H9 (cell line): ENCODE measurements at regions not wholly inside any gene's neighbourhood (a gene's known extent, or its start where the extent isn't known, plus 50 kb on each side); places are given as distances from the start of the nearest gene placed in this dataset.

ENCODE experiments used
- DNase-seq: peaks from one replicate; pipeline ENCODE4 v3.0.0-alpha.2; 2017
- H2AFZ ChIP-seq: one replicate; pipeline ENCODE4 v1.6.1; 2013; ENCODE audit warnings: mild to moderate bottlenecking, low read length, control low read depth, moderate library complexity
- H2AK5ac ChIP-seq: 2 replicates; pipeline ENCODE4 v1.6.1; 2013; ENCODE audit warnings: low read length, control low read depth, mixed read lengths; ENCODE audit not compliant: insufficient read length
- H2BK120ac ChIP-seq: one replicate; pipeline ENCODE4 v1.6.1; 2013; ENCODE audit warnings: low read depth, mild to moderate bottlenecking, low read length, control low read depth, inconsistent platforms; ENCODE audit not compliant: poor library complexity, severe bottlenecking
- H2BK12ac ChIP-seq: 2 replicates; pipeline ENCODE4 v1.6.1; 2013; ENCODE audit warnings: low read length, control low read depth, mixed read lengths, low read depth; ENCODE audit not compliant: insufficient read length
- H2BK15ac ChIP-seq: 2 replicates; pipeline ENCODE4 v1.6.1; 2013; ENCODE audit warnings: low read depth, low read length, control low read depth
- H2BK20ac ChIP-seq: one replicate; pipeline ENCODE4 v1.6.1; 2013; ENCODE audit warnings: low read depth, mild to moderate bottlenecking, low read length, control low read depth, inconsistent platforms; ENCODE audit not compliant: poor library complexity, severe bottlenecking
- H2BK5ac ChIP-seq: 2 replicates; pipeline ENCODE4 v1.6.1; 2013; ENCODE audit warnings: low read length, control low read depth, mixed read lengths; ENCODE audit not compliant: insufficient read length
- H3K14ac ChIP-seq: 2 replicates; pipeline ENCODE4 v1.6.1; 2013; ENCODE audit warnings: low read length, control low read depth; ENCODE audit not compliant: insufficient read depth
- H3K18ac ChIP-seq: 2 replicates; pipeline ENCODE4 v1.6.1; 2013; ENCODE audit warnings: low read depth, mild to moderate bottlenecking, mixed read lengths, low read length, control low read depth; ENCODE audit not compliant: insufficient read length
- H3K23ac ChIP-seq: 2 replicates; pipeline ENCODE4 v1.6.1; 2013; ENCODE audit warnings: low read length, control low read depth, mixed read lengths, low read depth; ENCODE audit not compliant: insufficient read length
- H3K23me2 ChIP-seq: 2 replicates; pipeline ENCODE4 v1.6.1; 2013; ENCODE audit warnings: low read depth, mild to moderate bottlenecking, mixed read lengths, low read length, control low read depth; ENCODE audit not compliant: insufficient read length, poor library complexity, severe bottlenecking
- H3K27ac ChIP-seq: 2 replicates; pipeline ENCODE4 v1.5.1; 2013; ENCODE audit warnings: low read length, control low read depth, mixed read lengths, low read depth; ENCODE audit not compliant: insufficient read length
- H3K27me3 ChIP-seq: 2 replicates; pipeline ENCODE4 v1.6.1; 2013; ENCODE audit warnings: low read length, control low read depth, inconsistent platforms; ENCODE audit not compliant: insufficient read depth
- H3K4ac ChIP-seq: 2 replicates; pipeline ENCODE4 v1.6.1; 2013; ENCODE audit warnings: low read depth, mild to moderate bottlenecking, control low read depth, inconsistent platforms, low read length, moderate library complexity
- H3K4me1 ChIP-seq: 2 replicates; pipeline ENCODE4 v1.6.1; 2013; ENCODE audit warnings: low read length, control low read depth, inconsistent platforms; ENCODE audit not compliant: insufficient read depth
- H3K4me2 ChIP-seq: 2 replicates; pipeline ENCODE4 v1.6.1; 2013; ENCODE audit warnings: low read length, control low read depth, mixed read lengths; ENCODE audit not compliant: insufficient read length, insufficient read depth
- H3K56ac ChIP-seq: 2 replicates; pipeline ENCODE4 v1.6.1; 2013; ENCODE audit warnings: low read depth, mild to moderate bottlenecking, mixed read lengths, low read length, control low read depth; ENCODE audit not compliant: insufficient read length
- H3K79me1 ChIP-seq: 2 replicates; pipeline ENCODE4 v1.6.1; 2013; ENCODE audit warnings: low read depth, mild to moderate bottlenecking, moderate library complexity, low read length, control low read depth, inconsistent platforms; ENCODE audit not compliant: insufficient read depth, poor library complexity, severe bottlenecking
- H3K79me2 ChIP-seq: 2 replicates; pipeline ENCODE4 v1.6.1; 2013; ENCODE audit warnings: low read length, control low read depth, inconsistent platforms; ENCODE audit not compliant: insufficient read depth
- H3K9ac ChIP-seq: 2 replicates; pipeline ENCODE4 v1.6.1; 2013; ENCODE audit warnings: low read length, control low read depth, mixed read lengths; ENCODE audit not compliant: insufficient read length; ENCODE audit errors: extremely low read depth
- H3K9me3 ChIP-seq: one replicate; pipeline ENCODE4 v1.6.1; 2013; ENCODE audit warnings: low read depth, low read length, inconsistent platforms; ENCODE audit not compliant: control insufficient read depth
- H3T11ph ChIP-seq: one replicate; pipeline ENCODE4 v1.6.1; 2013; ENCODE audit warnings: mild to moderate bottlenecking, low read length, control low read depth, inconsistent platforms
- H4K20me1 ChIP-seq: one replicate; pipeline ENCODE4 v1.6.1; 2013; ENCODE audit not compliant: control insufficient read depth, insufficient read length, insufficient read depth
- H4K5ac ChIP-seq: 2 replicates; pipeline ENCODE4 v1.6.1; 2013; ENCODE audit warnings: low read depth, mild to moderate bottlenecking, mixed read lengths, low read length, control low read depth; ENCODE audit not compliant: insufficient read length
- H4K8ac ChIP-seq: replicated peaks from 2 replicates; pipeline ENCODE4 v1.6.1; 2013; ENCODE audit warnings: low read length, control low read depth, mixed read lengths, low read depth; ENCODE audit not compliant: insufficient read length
- H4K91ac ChIP-seq: 2 replicates; pipeline ENCODE4 v1.6.1; 2013; ENCODE audit warnings: low read depth, mild to moderate bottlenecking, moderate library complexity, mixed read lengths, low read length, control low read depth; ENCODE audit not compliant: insufficient read length
- H3K27ac Mint-ChIP-seq, 3 experiments: 2 replicates in 2 of 3; 3 replicates in 1 of 3; pipeline ENCODE4 v1.8.0; 2020 to 2021; ENCODE audit warnings: mixed read lengths in 3 of 3, mild to moderate bottlenecking in 1 of 3, moderate library complexity in 1 of 3
- H3K27me3 Mint-ChIP-seq: 2 replicates; pipeline ENCODE4 v1.8.0; 2021; ENCODE audit warnings: low read depth, mild to moderate bottlenecking, moderate library complexity, mixed read lengths
- H3K36me3 Mint-ChIP-seq, 3 experiments: 2 replicates in 2 of 3; 3 replicates in 1 of 3; pipeline ENCODE4 v1.8.0; 2020 to 2021; ENCODE audit warnings: low read depth in 3 of 3, mixed read lengths in 3 of 3; ENCODE audit not compliant: insufficient read depth in 1 of 3
- H3K4me1 Mint-ChIP-seq, 2 experiments: 2 replicates each; pipeline ENCODE4 v1.8.0; 2020; ENCODE audit warnings: mixed read lengths in 2 of 2
- H3K4me3 Mint-ChIP-seq, 2 experiments: 2 replicates in 1 of 2; 3 replicates in 1 of 2; pipeline ENCODE4 v1.8.0; 2020 to 2021; ENCODE audit warnings: mild to moderate bottlenecking in 2 of 2, mixed read lengths in 2 of 2, moderate library complexity in 1 of 2
- H3K9me3 Mint-ChIP-seq, 2 experiments: 2 replicates in 1 of 2; 3 replicates in 1 of 2; pipeline ENCODE4 v1.8.0; 2020; ENCODE audit warnings: mild to moderate bottlenecking in 2 of 2, mixed read lengths in 2 of 2, moderate library complexity in 1 of 2
- WGBS: extraction: QIAGEN DNeasy Blood & Tissue Kit; methylation state at CpG from one replicate; pipeline ENCODE4 v1.1.7; 2013; ENCODE audit warnings: missing lambda C conversion rate, low lambda C conversion rate, mixed read lengths; ENCODE audit not compliant: insufficient read length; ENCODE audit errors: extremely low coverage; 5-methylcytosine and 5-hydroxymethylcytosine counted together
- TF ChIP-seq, protein P1 (sequence below): fragments of 200-600 bp; sonication (generic); conservative IDR thresholded peaks from 3 replicates; pipeline ENCODE4 v1.8.0; 2021; ENCODE audit warnings: antibody characterized with exemption, mild to moderate bottlenecking

DNA sequence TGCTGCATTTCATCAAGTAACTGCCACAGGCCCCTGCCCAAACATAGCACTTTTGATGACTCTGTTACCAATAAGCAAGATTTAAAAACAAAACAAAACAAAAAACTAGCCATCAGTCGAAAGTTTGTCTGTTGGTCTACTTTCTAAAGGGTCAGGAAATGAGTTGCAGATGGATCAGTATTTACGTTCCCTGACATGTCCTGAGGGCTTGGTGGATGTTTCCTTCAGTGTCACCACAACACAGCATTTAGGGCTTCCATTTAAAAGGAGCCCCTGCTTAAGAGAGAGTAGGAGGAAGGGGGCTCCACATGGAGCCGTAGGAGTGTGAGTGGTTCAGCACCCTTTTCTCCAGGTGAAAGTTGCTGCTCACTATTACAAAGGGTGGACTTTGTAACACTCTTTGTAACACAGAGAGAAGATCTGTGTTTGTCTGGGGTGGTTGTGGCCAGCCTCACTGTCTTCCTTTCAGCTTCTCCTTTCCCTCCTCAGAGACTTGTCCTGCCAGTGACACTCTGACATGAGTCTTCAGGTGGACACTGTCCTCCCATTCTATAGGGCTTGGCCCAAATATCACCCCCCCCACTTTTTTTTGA is 167.5 kb upstream of the PDE5A start:
- Histone ChIP-seq H2AK5ac (no peak overlapping the region), H3K27ac (no peak overlapping the region), H2BK20ac (no peak overlapping the region), H3K18ac (no peak overlapping the region), H3K9ac (no peak overlapping the region), H4K8ac (no peak overlapping the region), H3K4me1 (no peaks in the 10 kb centered on the region; the same call in 1 of the 2 replicates), H3K23me2 (no peaks in the 10 kb centered on the region), H3K27me3 (no peaks in the 10 kb centered on the region), H2BK5ac (no peak overlapping the region), H3K4me2 (no peak overlapping the region), H3K14ac (no peak overlapping the region), H2AFZ (no peak overlapping the region), H3T11ph (no peak overlapping the region), H4K5ac (no peak overlapping the region), H3K23ac (no peak overlapping the region), H3K9me3 (no peaks in the 10 kb centered on the region), H4K91ac (no peak overlapping the region), H3K79me1 (no peaks in the 10 kb centered on the region), H2BK15ac (no peak overlapping the region), H3K4ac (no peak overlapping the region), H4K20me1 (no peaks in the 10 kb centered on the region), H3K56ac (no peak overlapping the region), H2BK120ac (no peak overlapping the region), H3K79me2 (no peaks in the 10 kb centered on the region), H2BK12ac (no peak overlapping the region)
- H3K4me3 Mint-ChIP-seq, result no peak overlapping the region
- no CpG with 5 or more reads among the region's 3 CpGs for WGBS
- TF ChIP-seq, protein P1, sequence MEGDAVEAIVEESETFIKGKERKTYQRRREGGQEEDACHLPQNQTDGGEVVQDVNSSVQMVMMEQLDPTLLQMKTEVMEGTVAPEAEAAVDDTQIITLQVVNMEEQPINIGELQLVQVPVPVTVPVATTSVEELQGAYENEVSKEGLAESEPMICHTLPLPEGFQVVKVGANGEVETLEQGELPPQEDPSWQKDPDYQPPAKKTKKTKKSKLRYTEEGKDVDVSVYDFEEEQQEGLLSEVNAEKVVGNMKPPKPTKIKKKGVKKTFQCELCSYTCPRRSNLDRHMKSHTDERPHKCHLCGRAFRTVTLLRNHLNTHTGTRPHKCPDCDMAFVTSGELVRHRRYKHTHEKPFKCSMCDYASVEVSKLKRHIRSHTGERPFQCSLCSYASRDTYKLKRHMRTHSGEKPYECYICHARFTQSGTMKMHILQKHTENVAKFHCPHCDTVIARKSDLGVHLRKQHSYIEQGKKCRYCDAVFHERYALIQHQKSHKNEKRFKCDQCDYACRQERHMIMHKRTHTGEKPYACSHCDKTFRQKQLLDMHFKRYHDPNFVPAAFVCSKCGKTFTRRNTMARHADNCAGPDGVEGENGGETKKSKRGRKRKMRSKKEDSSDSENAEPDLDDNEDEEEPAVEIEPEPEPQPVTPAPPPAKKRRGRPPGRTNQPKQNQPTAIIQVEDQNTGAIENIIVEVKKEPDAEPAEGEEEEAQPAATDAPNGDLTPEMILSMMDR, result no peak
- no peaks in the 10 kb centered on the region for H3K27me3 Mint-ChIP-seq
- no peaks in the 10 kb centered on the region for H3K36me3 Mint-ChIP-seq
- H3K4me1 Mint-ChIP-seq, result peaks cover 5 to 11% of the 10 kb centered on the region in 2 experiments; a peak in 3 of 4 replicates
- no peak overlapping the region; a peak in 1 of 7 replicates for H3K27ac Mint-ChIP-seq
- H3K9me3 Mint-ChIP-seq, result no peaks in the 10 kb centered on the region; a peak in 1 of 5 replicates
- no peak for DNase-seq
